ENCODE measurements at regions not wholly inside any gene's neighbourhood (a gene's known extent, or its start where the extent isn't known, plus 50 kb on each side); places are given as distances from the start of the nearest gene placed in this dataset.

DNA sequence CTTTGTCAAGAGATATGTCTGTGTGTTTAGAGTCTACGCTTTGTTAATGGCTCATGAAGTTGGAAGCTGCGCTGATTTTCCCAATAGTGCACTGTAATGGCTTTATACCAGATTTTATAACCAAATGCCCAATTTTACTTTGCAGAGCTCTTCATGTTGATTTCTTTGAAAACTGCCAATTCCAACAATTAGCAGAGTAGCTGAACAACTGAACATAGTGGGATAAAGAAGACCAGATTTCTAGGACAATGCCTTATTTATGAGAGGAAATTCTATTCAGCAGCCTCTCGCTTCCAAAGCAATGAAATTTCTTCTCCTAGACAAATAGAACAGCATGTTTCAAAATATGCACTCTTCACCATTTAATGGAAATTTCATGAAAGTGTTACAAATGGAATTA is 66.9 kb upstream of the PROK2 start:
- H3K27me3 Mint-ChIP-seq (ENCODE audit: insufficient read depth, unreplicated experiment) = no peaks in the 10 kb centered on the region
- H3K9me3 Mint-ChIP-seq (ENCODE audit: unreplicated experiment) = no peaks in the 10 kb centered on the region
- intact Hi-C loops (cut with micrococcal nuclease) = loop anchor here (10.0 kb wide), 1 partner anchor 1317 kb away; no protein-coding TSS in a partner anchor
- DNase-seq (ENCODE audit: unreplicated experiment) = no peak
- no peak overlapping the region for H3K27ac Mint-ChIP-seq (ENCODE audit: low read depth, unreplicated experiment)
- no peaks in the 10 kb centered on the region for H3K4me1 Mint-ChIP-seq (ENCODE audit: insufficient read depth, unreplicated experiment)
- ChIA-PET POLR2A (no interaction called here), CTCF (interaction anchor here (1.6 kb wide), 1 partner anchor 23 kb away, joined by 7 read pairs; no protein-coding TSS in a partner anchor)
- BruUV-seq (replicated peaks) = no TSS peak
- no peak overlapping the region for H3K4me3 Mint-ChIP-seq (ENCODE audit: unreplicated experiment)
- no peaks in the 10 kb centered on the region for H3K36me3 Mint-ChIP-seq (ENCODE audit: insufficient read depth, unreplicated experiment)
- TF ChIP-seq, protein P1, sequence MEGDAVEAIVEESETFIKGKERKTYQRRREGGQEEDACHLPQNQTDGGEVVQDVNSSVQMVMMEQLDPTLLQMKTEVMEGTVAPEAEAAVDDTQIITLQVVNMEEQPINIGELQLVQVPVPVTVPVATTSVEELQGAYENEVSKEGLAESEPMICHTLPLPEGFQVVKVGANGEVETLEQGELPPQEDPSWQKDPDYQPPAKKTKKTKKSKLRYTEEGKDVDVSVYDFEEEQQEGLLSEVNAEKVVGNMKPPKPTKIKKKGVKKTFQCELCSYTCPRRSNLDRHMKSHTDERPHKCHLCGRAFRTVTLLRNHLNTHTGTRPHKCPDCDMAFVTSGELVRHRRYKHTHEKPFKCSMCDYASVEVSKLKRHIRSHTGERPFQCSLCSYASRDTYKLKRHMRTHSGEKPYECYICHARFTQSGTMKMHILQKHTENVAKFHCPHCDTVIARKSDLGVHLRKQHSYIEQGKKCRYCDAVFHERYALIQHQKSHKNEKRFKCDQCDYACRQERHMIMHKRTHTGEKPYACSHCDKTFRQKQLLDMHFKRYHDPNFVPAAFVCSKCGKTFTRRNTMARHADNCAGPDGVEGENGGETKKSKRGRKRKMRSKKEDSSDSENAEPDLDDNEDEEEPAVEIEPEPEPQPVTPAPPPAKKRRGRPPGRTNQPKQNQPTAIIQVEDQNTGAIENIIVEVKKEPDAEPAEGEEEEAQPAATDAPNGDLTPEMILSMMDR (IDR thresholded peaks at IDR 0.05; ENCODE audit: unreplicated experiment) = no peak

DNA sequence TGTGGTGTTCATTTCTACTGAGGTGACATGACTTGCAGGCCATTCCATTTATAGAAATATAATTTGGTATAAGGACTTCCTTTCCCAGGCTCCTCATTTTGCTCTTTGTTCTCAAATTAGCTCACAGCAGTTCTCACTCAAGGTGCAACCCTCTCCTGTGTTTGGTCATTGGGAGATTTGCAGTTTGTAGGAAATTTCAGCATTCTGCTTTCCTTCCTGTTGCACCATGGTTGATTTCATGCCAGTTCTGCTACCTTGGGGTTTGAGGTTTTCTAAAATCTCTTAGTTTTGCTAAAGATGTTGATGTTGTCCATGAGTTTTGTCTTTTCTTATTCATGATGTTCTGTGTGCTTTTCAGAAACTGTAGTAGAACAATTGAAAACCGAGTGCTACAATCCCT is 65.7 kb upstream of the PROK2 start:
- CTCF ChIA-PET = no interaction called here
- Mint-ChIP-seq H3K36me3 (ENCODE audit: insufficient read depth, unreplicated experiment) (no peaks in the 10 kb centered on the region), H3K27ac (ENCODE audit: low read depth, unreplicated experiment) (no peak overlapping the region), H3K4me3 (ENCODE audit: unreplicated experiment) (no peak overlapping the region), H3K9me3 (ENCODE audit: unreplicated experiment) (no peaks in the 10 kb centered on the region), H3K4me1 (ENCODE audit: insufficient read depth, unreplicated experiment) (no peaks in the 10 kb centered on the region), H3K27me3 (ENCODE audit: insufficient read depth, unreplicated experiment) (no peaks in the 10 kb centered on the region)
- POLR2A ChIA-PET = interaction anchor here (0.6 kb wide), 1 partner anchor 455 kb away, joined by 3 read pairs; no protein-coding TSS in a partner anchor
- no peak for DNase-seq (ENCODE audit: unreplicated experiment)
- TF ChIP-seq, protein P1 (IDR thresholded peaks at IDR 0.05; ENCODE audit: unreplicated experiment) = no peak
- BruUV-seq (replicated peaks) = no TSS peak
- intact Hi-C loops (cut with micrococcal nuclease) = loop anchor here (10.0 kb wide), 1 partner anchor 1316 kb away; no protein-coding TSS in a partner anchor

DNA sequence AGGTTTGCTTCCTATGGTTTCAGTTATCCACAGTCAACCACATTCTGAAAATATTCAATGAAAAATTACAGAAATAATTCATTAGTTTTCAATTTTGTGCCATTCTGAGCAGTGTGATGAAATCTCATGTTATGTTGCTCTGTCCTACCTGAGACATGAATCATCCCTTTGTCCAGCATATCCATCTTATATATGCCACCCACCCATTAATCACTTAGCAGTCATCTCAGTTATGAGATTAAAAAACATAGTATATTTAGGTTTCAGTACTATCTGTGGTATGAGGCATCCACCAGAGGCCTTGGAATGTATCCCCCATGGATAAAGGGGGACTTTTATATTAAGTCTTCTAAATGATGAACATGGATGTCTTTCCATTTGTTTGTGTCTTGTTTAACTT is 64.7 kb upstream of the PROK2 start:
- BruUV-seq (replicated peaks) = no TSS peak
- Mint-ChIP-seq H3K36me3 (ENCODE audit: insufficient read depth, unreplicated experiment) (no peaks in the 10 kb centered on the region), H3K9me3 (ENCODE audit: unreplicated experiment) (no peaks in the 10 kb centered on the region), H3K4me1 (ENCODE audit: insufficient read depth, unreplicated experiment) (no peaks in the 10 kb centered on the region), H3K4me3 (ENCODE audit: unreplicated experiment) (no peak overlapping the region), H3K27ac (ENCODE audit: low read depth, unreplicated experiment) (no peak overlapping the region), H3K27me3 (ENCODE audit: insufficient read depth, unreplicated experiment) (peaks cover 9% of the 10 kb centered on the region)
- DNase-seq (ENCODE audit: unreplicated experiment) = peak; percentile 31
- POLR2A ChIA-PET = interaction anchor here (0.6 kb wide), 1 partner anchor 456 kb away, joined by 3 read pairs; no protein-coding TSS in a partner anchor
- intact Hi-C loops (cut with micrococcal nuclease) = loop anchor here (10.0 kb wide), 1 partner anchor 1315 kb away; no protein-coding TSS in a partner anchor
- TF ChIP-seq, protein P1 (IDR thresholded peaks at IDR 0.05; ENCODE audit: unreplicated experiment) = no peak
- CTCF ChIA-PET = no interaction called here

DNA sequence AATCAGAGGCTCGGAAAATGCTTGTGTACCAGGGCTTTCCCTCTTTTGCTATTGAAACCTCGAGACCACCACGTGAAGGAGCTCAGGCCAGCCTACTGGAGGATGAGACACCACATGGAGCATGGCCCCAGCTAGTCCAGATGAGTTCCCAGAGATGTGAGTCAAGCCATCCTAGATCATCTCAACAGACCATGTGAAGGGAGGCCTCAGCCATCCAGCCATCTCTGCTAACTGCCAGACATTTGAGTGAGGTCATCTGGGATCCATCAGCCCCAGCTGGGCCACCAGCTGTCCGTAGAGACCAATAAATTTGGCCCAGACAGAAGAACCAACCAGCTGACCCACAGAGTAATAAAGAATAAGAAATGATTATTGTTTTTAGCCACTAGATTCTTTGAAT is 62.8 kb upstream of the PROK2 start:
- no peak for DNase-seq (ENCODE audit: unreplicated experiment)
- TF ChIP-seq, protein P1 (IDR thresholded peaks at IDR 0.05; ENCODE audit: unreplicated experiment) = no peak
- POLR2A ChIA-PET = no interaction called here
- no TSS peak for BruUV-seq (replicated peaks)
- intact Hi-C loops (cut with micrococcal nuclease) = no loop called here
- Mint-ChIP-seq H3K4me1 (ENCODE audit: insufficient read depth, unreplicated experiment) (no peaks in the 10 kb centered on the region), H3K27me3 (ENCODE audit: insufficient read depth, unreplicated experiment) (peaks cover 26% of the 10 kb centered on the region), H3K27ac (ENCODE audit: low read depth, unreplicated experiment) (no peak overlapping the region), H3K4me3 (ENCODE audit: unreplicated experiment) (no peak overlapping the region), H3K9me3 (ENCODE audit: unreplicated experiment) (no peaks in the 10 kb centered on the region), H3K36me3 (ENCODE audit: insufficient read depth, unreplicated experiment) (no peaks in the 10 kb centered on the region)
- CTCF ChIA-PET = interaction anchor here (1.1 to 1.8 kb wide), 4 partner anchors 9 to 54 kb away, joined by 3 to 8 read pairs (median 4); no protein-coding TSS in a partner anchor

Data from MCF 10A (cell line).